Hepatocyte (in vitro differentiated cells): ENCODE measurements at regions not wholly inside any gene's neighbourhood (a gene's known extent, or its start where the extent isn't known, plus 50 kb on each side); places are given as distances from the start of the nearest gene placed in this dataset.

Experiments used
- DNase-seq: peaks from one replicate; pipeline ENCODE4 v3.0.0-alpha.2; 2016; ENCODE audit warnings: low spot score
- H2AFZ ChIP-seq: fragments of 200-600 bp; sonication (generic); 2 replicates; pipeline ENCODE4 v1.6.0; 2016; ENCODE audit warnings: antibody characterized with exemption, mild to moderate bottlenecking
- H3K27ac ChIP-seq: fragments of 200-600 bp; sonication (generic); 2 replicates; pipeline ENCODE4 v1.5.1; 2016; ENCODE audit warnings: mild to moderate bottlenecking
- H3K27me3 ChIP-seq: fragments of 200-600 bp; sonication (generic); 2 replicates; pipeline ENCODE4 v1.6.1; 2016
- H3K36me3 ChIP-seq: fragments of 200-600 bp; sonication (generic); replicated peaks from 2 replicates; pipeline ENCODE4 v1.5.1; 2016; ENCODE audit warnings: low read depth; ENCODE audit not compliant: insufficient read depth
- H3K4me1 ChIP-seq: fragments of 200-600 bp; sonication (generic); 2 replicates; pipeline ENCODE4 v1.5.1; 2016; ENCODE audit warnings: mild to moderate bottlenecking, moderate library complexity; ENCODE audit not compliant: insufficient read depth
- H3K4me2 ChIP-seq: fragments of 200-600 bp; sonication (generic); 2 replicates; pipeline ENCODE4 v1.6.0; 2016
- H3K4me3 ChIP-seq: fragments of 200-600 bp; sonication (generic); 2 replicates; pipeline ENCODE4 v1.5.1; 2016; ENCODE audit warnings: mild to moderate bottlenecking
- H3K79me2 ChIP-seq: fragments of 200-600 bp; sonication (generic); 2 replicates; pipeline ENCODE4 v1.6.0; 2017; ENCODE audit warnings: mild to moderate bottlenecking
- H3K9me2 ChIP-seq: fragments of 200-600 bp; sonication (generic); replicated peaks from 2 replicates; pipeline ENCODE4 v1.6.0; 2017; ENCODE audit warnings: mild to moderate bottlenecking; ENCODE audit not compliant: insufficient read depth
- H3K9me3 ChIP-seq: fragments of 200-600 bp; sonication (generic); 2 replicates; pipeline ENCODE4 v1.5.1; 2016; ENCODE audit warnings: low read depth, mild to moderate bottlenecking
- H4K20me1 ChIP-seq: fragments of 200-600 bp; sonication (generic); 2 replicates; pipeline ENCODE4 v1.6.0; 2016; ENCODE audit warnings: mild to moderate bottlenecking; ENCODE audit not compliant: insufficient read depth, poor library complexity, severe bottlenecking
- CTCF ChIP-seq: fragments of 200-600 bp; sonication (generic); IDR thresholded peaks from 2 replicates; pipeline ENCODE4 v1.5.1; 2016; ENCODE audit warnings: antibody characterized with exemption, mild to moderate bottlenecking; ENCODE audit not compliant: poor library complexity
- EZH2 ChIP-seq: fragments of 200-600 bp; sonication (generic); IDR thresholded peaks from 2 replicates; pipeline ENCODE4 v1.6.1; 2016; ENCODE audit warnings: antibody characterized with exemption, mild to moderate bottlenecking, borderline replicate concordance
- EZH2phosphoT487 ChIP-seq: fragments of 200-600 bp; sonication (generic); IDR thresholded peaks from one replicate; pipeline ENCODE4 v1.6.1; 2018; ENCODE audit warnings: antibody characterized with exemption, mild to moderate bottlenecking, low read depth, moderate library complexity; ENCODE audit not compliant: unreplicated experiment, severe bottlenecking
- WGBS: methylation state at CpG from one replicate; pipeline ENCODE4 v1.1.6; 2016; ENCODE audit warnings: low lambda C conversion rate; ENCODE audit errors: missing lambda C conversion rate; 5-methylcytosine and 5-hydroxymethylcytosine counted together

DNA sequence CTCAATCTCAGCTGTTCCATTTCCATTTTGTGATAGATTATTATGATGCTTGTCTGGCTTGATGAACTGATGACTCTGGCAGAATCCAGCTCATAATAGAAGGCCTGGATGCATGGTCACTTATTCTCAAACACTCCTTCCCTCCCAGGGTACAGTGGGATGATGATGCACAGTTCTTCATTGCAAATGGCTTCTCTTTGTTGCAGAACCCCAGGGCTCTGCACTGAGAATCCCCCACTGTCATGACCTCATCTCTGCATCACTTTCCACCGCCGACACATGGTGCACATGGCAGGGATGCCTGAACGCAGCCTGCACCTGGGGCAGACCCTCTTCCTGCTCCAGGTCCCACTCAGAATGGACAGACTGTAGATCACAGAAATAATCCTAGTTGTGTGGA lies 515.6 kb upstream of the NR2F2 start:
- Histone ChIP-seq H2AFZ (no peak overlapping the region), H3K27me3 (no peaks in the 10 kb centered on the region), H3K4me1 (no peaks in the 10 kb centered on the region), H3K9me3 (no peaks in the 10 kb centered on the region), H3K9me2 (no peaks in the 10 kb centered on the region), H3K4me3 (no peak overlapping the region), H3K36me3 (no peaks in the 10 kb centered on the region), H3K27ac (no peak overlapping the region), H4K20me1 (no peaks in the 10 kb centered on the region), H3K4me2 (no peak overlapping the region), H3K79me2 (no peaks in the 10 kb centered on the region)
- 91% methylated on average over 3 of the region's 3 CpGs for WGBS
- no peak for DNase-seq
- TF ChIP-seq CTCF (no peak), EZH2 (no peak), EZH2phosphoT487 (no peak)

- no peaks in the 10 kb centered on the region for H3K9me3 ChIP-seq
- H3K27ac ChIP-seq = no peak overlapping the region
- no peak for TF ChIP-seq EZH2
- no peak for TF ChIP-seq CTCF
- no peak for TF ChIP-seq EZH2phosphoT487
- DNase-seq = no peak
- 91% methylated on average over 4 of the region's 4 CpGs for WGBS
- no peak overlapping the region for H3K4me2 ChIP-seq
- H3K36me3 ChIP-seq = no peaks in the 10 kb centered on the region
- H3K4me1 ChIP-seq = no peaks in the 10 kb centered on the region
- H3K9me2 ChIP-seq = no peaks in the 10 kb centered on the region
- H3K27me3 ChIP-seq = no peaks in the 10 kb centered on the region
- H4K20me1 ChIP-seq = no peaks in the 10 kb centered on the region
- H3K4me3 ChIP-seq = no peak overlapping the region
- no peak overlapping the region for H2AFZ ChIP-seq
- H3K79me2 ChIP-seq = no peaks in the 10 kb centered on the region
Measured at GRCh38 chr15:95816591-95816990, 513.9 kb upstream of the NR2F2 start.

DNA sequence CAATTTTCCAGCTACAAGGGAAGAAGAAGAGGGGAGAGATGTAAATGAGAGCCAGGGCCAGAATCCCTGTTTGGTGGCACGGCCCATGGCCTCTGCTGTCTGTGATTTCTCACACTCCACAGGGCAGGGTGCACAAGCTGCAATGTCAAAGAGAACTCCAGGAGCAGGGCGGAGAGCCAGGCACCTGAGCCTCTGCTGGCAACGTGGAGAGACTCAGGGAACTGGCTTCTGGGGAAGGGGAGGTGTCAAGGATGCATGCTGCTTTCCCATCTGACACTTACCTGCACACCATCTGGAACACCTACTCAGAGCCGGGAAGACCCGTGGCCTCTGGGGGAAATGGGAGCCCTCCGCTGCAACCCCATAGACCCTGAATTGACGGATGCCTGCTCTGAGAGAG lies 507.5 kb upstream of the NR2F2 start:
- WGBS = 84% methylated on average over 7 of the region's 7 CpGs
- no peaks in the 10 kb centered on the region for H3K9me3 ChIP-seq

More for the DNA sequence above, 507.5 kb upstream of the NR2F2 start:
- no peaks in the 10 kb centered on the region for H3K27me3 ChIP-seq
- TF ChIP-seq EZH2 (no peak), CTCF (no peak), EZH2phosphoT487 (no peak)
- no peaks in the 10 kb centered on the region for H3K36me3 ChIP-seq
- peaks cover 5% of the 10 kb centered on the region for H3K4me1 ChIP-seq
- DNase-seq = no peak
- H3K9me2 ChIP-seq = no peaks in the 10 kb centered on the region
- no peak overlapping the region for H3K4me3 ChIP-seq
- no peak overlapping the region for H2AFZ ChIP-seq
- no peaks in the 10 kb centered on the region for H3K79me2 ChIP-seq
- H3K4me2 ChIP-seq = no peak overlapping the region
- no peaks in the 10 kb centered on the region for H4K20me1 ChIP-seq
- no peak overlapping the region for H3K27ac ChIP-seq
